ENCODE measurements at regions not wholly inside any gene's neighbourhood (a gene's known extent, or its start where the extent isn't known, plus 50 kb on each side); places are given as distances from the start of the nearest gene placed in this dataset.

DNA sequence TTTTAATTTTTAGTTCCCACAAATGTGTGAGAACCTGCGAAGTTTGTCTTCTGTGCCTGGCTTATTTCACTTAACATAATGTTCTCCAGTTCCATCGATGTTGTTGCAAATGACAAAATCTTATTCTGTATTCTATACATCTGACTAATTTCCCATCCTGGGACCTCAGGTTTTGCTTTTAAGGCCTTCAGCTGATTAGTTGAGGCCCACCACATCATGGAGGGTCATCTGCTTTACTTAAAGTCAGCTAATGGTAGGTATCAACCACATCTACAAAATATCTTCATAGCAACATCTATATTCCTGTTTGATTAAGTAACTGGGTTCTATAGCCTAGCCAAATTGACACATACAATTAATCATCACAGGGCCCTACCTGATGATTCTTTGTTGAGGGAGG, 534.0 kb downstream of the EFNB2 start:
- TF ChIP-seq POLR2AphosphoS5 (IDR thresholded peaks at IDR 0.05; ENCODE audit: low read depth, low read length) (no peak), POLR2A (IDR thresholded peaks at IDR 0.05; ENCODE audit: low read depth, low read length) (no peak), TAF1 (IDR thresholded peaks at IDR 0.05; ENCODE audit: borderline replicate concordance, low read depth, low read length) (no peak)

Measured in GM12892 (cell line).